Duodenal mucosa (tissue), 2 donors: ENCODE measurements at regions not wholly inside any gene's neighbourhood (a gene's known extent, or its start where the extent isn't known, plus 50 kb on each side); places are given as distances from the start of the nearest gene placed in this dataset.

ENCODE experiments used
- H3K27ac ChIP-seq: one replicate; pipeline ENCODE4 v1.7.0; 2013; ENCODE audit warnings: low read depth, low read length
- H3K27me3 ChIP-seq, 2 donors: one replicate each; pipeline ENCODE4 v1.7.0; 2013; ENCODE audit warnings: low read length in 2 of 2, control low read depth in 1 of 2; ENCODE audit not compliant: insufficient read depth in 2 of 2, control insufficient read depth in 1 of 2
- H3K36me3 ChIP-seq, 2 donors: one replicate each; pipeline ENCODE4 v1.7.0; 2013; ENCODE audit warnings: low read length in 2 of 2, control low read depth in 1 of 2; ENCODE audit not compliant: insufficient read depth in 2 of 2, control insufficient read depth in 1 of 2
- H3K4me1 ChIP-seq, 2 donors: one replicate each; pipeline ENCODE4 v1.7.0; 2013; ENCODE audit warnings: low read length in 2 of 2, control low read depth in 1 of 2; ENCODE audit not compliant: insufficient read depth in 2 of 2, control insufficient read depth in 1 of 2
- H3K4me3 ChIP-seq, 2 donors: one replicate each; pipeline ENCODE4 v1.7.0; 2013; ENCODE audit warnings: low read length in 2 of 2, low read depth in 1 of 2
- H3K9ac ChIP-seq, 2 donors: one replicate each; pipeline ENCODE4 v1.7.0; 2013; ENCODE audit warnings: low read length in 2 of 2, low read depth in 1 of 2
- H3K9me3 ChIP-seq, 2 donors: one replicate each; pipeline ENCODE4 v1.7.0; 2013; ENCODE audit warnings: low read length in 2 of 2, control low read depth in 1 of 2; ENCODE audit not compliant: control insufficient read depth in 1 of 2

GRCh38 chr14:76314521-76315034 lies 61.4 kb upstream of the ESRRB start:
- Histone ChIP-seq H3K36me3 (no peaks in the 10 kb centered on the region), H3K4me1 (no peaks in the 10 kb centered on the region), H3K27ac (no peak overlapping the region), H3K9ac (no peak overlapping the region), H3K4me3 (no peak overlapping the region), H3K27me3 (peaks cover 8 to 11% of the 10 kb centered on the region in 2 donors), H3K9me3 (no peaks in the 10 kb centered on the region)

GRCh38 chr14:76320486-76320885 lies 55.5 kb upstream of the ESRRB start:
- Histone ChIP-seq H3K9me3 (no peaks in the 10 kb centered on the region), H3K9ac (no peak overlapping the region), H3K27me3 (no peaks in the 10 kb centered on the region), H3K36me3 (no peaks in the 10 kb centered on the region), H3K4me3 (no peak overlapping the region), H3K27ac (no peak overlapping the region), H3K4me1 (no peaks in the 10 kb centered on the region)

GRCh38 chr14:76320975-76321374 lies 55.0 kb upstream of the ESRRB start:
- Histone ChIP-seq H3K27ac (no peak overlapping the region), H3K36me3 (no peaks in the 10 kb centered on the region), H3K9ac (no peak overlapping the region), H3K27me3 (no peaks in the 10 kb centered on the region), H3K9me3 (no peaks in the 10 kb centered on the region), H3K4me3 (no peak overlapping the region), H3K4me1 (no peaks in the 10 kb centered on the region)

- Histone ChIP-seq H3K9me3 (no peaks in the 10 kb centered on the region), H3K27ac (no peak overlapping the region), H3K4me3 (no peak overlapping the region), H3K27me3 (peaks cover 0 to 7% of the 10 kb centered on the region in 2 donors), H3K9ac (no peak overlapping the region), H3K4me1 (no peaks in the 10 kb centered on the region), H3K36me3 (no peaks in the 10 kb centered on the region)
These were observed 53.2 kb upstream of the ESRRB start for GRCh38 chr14:76322594-76323220.

GRCh38 chr14:76323331-76324050 lies 52.4 kb upstream of the ESRRB start:
- Histone ChIP-seq H3K9me3 (no peaks in the 10 kb centered on the region), H3K4me1 (no peaks in the 10 kb centered on the region), H3K36me3 (no peaks in the 10 kb centered on the region), H3K27ac (no peak overlapping the region), H3K27me3 (peaks cover 5 to 11% of the 10 kb centered on the region in 2 donors), H3K9ac (no peak overlapping the region), H3K4me3 (no peak overlapping the region)

GRCh38 chr14:76324133-76324532 lies 51.8 kb upstream of the ESRRB start:
- Histone ChIP-seq H3K4me3 (no peak overlapping the region), H3K4me1 (no peaks in the 10 kb centered on the region), H3K27ac (no peak overlapping the region), H3K27me3 (peaks cover 8 to 18% of the 10 kb centered on the region in 2 donors), H3K36me3 (no peaks in the 10 kb centered on the region), H3K9me3 (no peaks in the 10 kb centered on the region), H3K9ac (no peak overlapping the region)
